ENCODE measurements at regions not wholly inside any gene's neighbourhood (a gene's known extent, or its start where the extent isn't known, plus 50 kb on each side); places are given as distances from the start of the nearest gene placed in this dataset.

GRCh38 chr6:40131675-40132074, 197.4 kb upstream of the MOCS1 start:
- TF ChIP-seq, protein P1, sequence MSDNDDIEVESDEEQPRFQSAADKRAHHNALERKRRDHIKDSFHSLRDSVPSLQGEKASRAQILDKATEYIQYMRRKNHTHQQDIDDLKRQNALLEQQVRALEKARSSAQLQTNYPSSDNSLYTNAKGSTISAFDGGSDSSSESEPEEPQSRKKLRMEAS (IDR thresholded peaks at IDR 0.05; ENCODE audit: low read depth, low read length) = peak; percentile 29; the same call in 1 of the 2 replicates
- no peak for TF ChIP-seq POLR2A (IDR thresholded peaks at IDR 0.05; ENCODE audit: extremely low read depth, insufficient read length)
- TF ChIP-seq MYC (IDR thresholded peaks at IDR 0.05; ENCODE audit: low read depth, low read length) = no peak

GRCh38 chr6:40128127-40128526, 193.9 kb upstream of the MOCS1 start:
- no peak overlapping the region for H3K4me3 ChIP-seq (ENCODE audit: low read depth, low read length)
- no peak for DNase-seq (ENCODE audit: low read depth)
- TF ChIP-seq, protein P1 (IDR thresholded peaks at IDR 0.05; ENCODE audit: low read depth, low read length) = no peak
- TF ChIP-seq MYC (IDR thresholded peaks at IDR 0.05; ENCODE audit: low read depth, low read length) (no peak), POLR2A (IDR thresholded peaks at IDR 0.05; ENCODE audit: extremely low read depth, insufficient read length) (no peak)
- TF ChIP-seq, protein P2, sequence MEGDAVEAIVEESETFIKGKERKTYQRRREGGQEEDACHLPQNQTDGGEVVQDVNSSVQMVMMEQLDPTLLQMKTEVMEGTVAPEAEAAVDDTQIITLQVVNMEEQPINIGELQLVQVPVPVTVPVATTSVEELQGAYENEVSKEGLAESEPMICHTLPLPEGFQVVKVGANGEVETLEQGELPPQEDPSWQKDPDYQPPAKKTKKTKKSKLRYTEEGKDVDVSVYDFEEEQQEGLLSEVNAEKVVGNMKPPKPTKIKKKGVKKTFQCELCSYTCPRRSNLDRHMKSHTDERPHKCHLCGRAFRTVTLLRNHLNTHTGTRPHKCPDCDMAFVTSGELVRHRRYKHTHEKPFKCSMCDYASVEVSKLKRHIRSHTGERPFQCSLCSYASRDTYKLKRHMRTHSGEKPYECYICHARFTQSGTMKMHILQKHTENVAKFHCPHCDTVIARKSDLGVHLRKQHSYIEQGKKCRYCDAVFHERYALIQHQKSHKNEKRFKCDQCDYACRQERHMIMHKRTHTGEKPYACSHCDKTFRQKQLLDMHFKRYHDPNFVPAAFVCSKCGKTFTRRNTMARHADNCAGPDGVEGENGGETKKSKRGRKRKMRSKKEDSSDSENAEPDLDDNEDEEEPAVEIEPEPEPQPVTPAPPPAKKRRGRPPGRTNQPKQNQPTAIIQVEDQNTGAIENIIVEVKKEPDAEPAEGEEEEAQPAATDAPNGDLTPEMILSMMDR (IDR thresholded peaks at IDR 0.05; ENCODE audit: low read depth, low read length) = no peak

More at GRCh38 chr6:40131675-40132074, 197.4 kb upstream of the MOCS1 start:
- DNase-seq (ENCODE audit: low read depth) = peak; percentile 75
- no peak overlapping the region for H3K4me3 ChIP-seq (ENCODE audit: low read depth, low read length)

- no peak for DNase-seq (ENCODE audit: low read depth)
- TF ChIP-seq POLR2A (IDR thresholded peaks at IDR 0.05; ENCODE audit: extremely low read depth, insufficient read length) (no peak), MYC (IDR thresholded peaks at IDR 0.05; ENCODE audit: low read depth, low read length) (no peak)
- TF ChIP-seq, protein P2 (IDR thresholded peaks at IDR 0.05; ENCODE audit: low read depth, low read length) = no peak
- TF ChIP-seq, protein P1 (IDR thresholded peaks at IDR 0.05; ENCODE audit: low read depth, low read length) = no peak
- H3K4me3 ChIP-seq (ENCODE audit: low read depth, low read length) = no peak overlapping the region
Observed at GRCh38 chr6:40125680-40126394, 191.6 kb upstream of the MOCS1 start.

- DNase-seq (ENCODE audit: low read depth) = no peak
- H3K4me3 ChIP-seq (ENCODE audit: low read depth, low read length) = no peak overlapping the region
- TF ChIP-seq MYC (IDR thresholded peaks at IDR 0.05; ENCODE audit: low read depth, low read length) (no peak), POLR2A (IDR thresholded peaks at IDR 0.05; ENCODE audit: extremely low read depth, insufficient read length) (no peak)
- TF ChIP-seq, protein P1 (IDR thresholded peaks at IDR 0.05; ENCODE audit: low read depth, low read length) = no peak
- TF ChIP-seq, protein P2 (IDR thresholded peaks at IDR 0.05; ENCODE audit: low read depth, low read length) = no peak
Observed at GRCh38 chr6:40124924-40125323, 190.7 kb upstream of the MOCS1 start.

DNA sequence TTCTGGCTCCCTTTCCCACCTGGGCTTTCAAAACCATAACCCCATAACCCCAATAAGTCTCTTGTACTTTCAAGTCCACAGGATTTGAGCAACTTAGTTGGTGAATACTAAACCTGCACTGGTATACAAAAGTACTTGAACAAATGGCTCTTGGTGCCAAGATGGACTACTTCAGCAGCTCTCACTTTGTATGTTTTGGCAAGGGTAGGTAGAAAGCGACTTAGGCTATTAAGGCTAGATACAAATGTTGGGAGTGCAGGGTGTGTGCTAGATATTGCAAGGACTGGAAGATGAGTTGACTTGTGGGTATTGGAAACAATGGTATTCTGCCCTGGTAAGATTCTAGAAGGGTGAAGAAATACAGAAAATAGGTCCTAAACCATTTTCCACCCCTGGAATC, 182.6 kb upstream of the MOCS1 start:
- TF ChIP-seq MYC (IDR thresholded peaks at IDR 0.05; ENCODE audit: low read depth, low read length) (no peak), POLR2A (IDR thresholded peaks at IDR 0.05; ENCODE audit: extremely low read depth, insufficient read length) (no peak)
- TF ChIP-seq, protein P2 (IDR thresholded peaks at IDR 0.05; ENCODE audit: low read depth, low read length) = no peak
- TF ChIP-seq, protein P1 (IDR thresholded peaks at IDR 0.05; ENCODE audit: low read depth, low read length) = no peak
- H3K4me3 ChIP-seq (ENCODE audit: low read depth, low read length) = no peak overlapping the region
- DNase-seq (ENCODE audit: low read depth) = no peak

- DNase-seq (ENCODE audit: low read depth) = no peak
- H3K4me3 ChIP-seq (ENCODE audit: low read depth, low read length) = no peak overlapping the region
Observed at GRCh38 chr6:40112350-40112749, 178.1 kb upstream of the MOCS1 start.

More at GRCh38 chr6:40112350-40112749, 178.1 kb upstream of the MOCS1 start:
- TF ChIP-seq, protein P1 (IDR thresholded peaks at IDR 0.05; ENCODE audit: low read depth, low read length) = no peak
- TF ChIP-seq POLR2A (IDR thresholded peaks at IDR 0.05; ENCODE audit: extremely low read depth, insufficient read length) (no peak), MYC (IDR thresholded peaks at IDR 0.05; ENCODE audit: low read depth, low read length) (no peak)
- TF ChIP-seq, protein P2 (IDR thresholded peaks at IDR 0.05; ENCODE audit: low read depth, low read length) = no peak

Measured in NB4 (cell line).